Uterus (tissue), 3 donors: ENCODE measurements at regions not wholly inside any gene's neighbourhood (a gene's known extent, or its start where the extent isn't known, plus 50 kb on each side); places are given as distances from the start of the nearest gene placed in this dataset. TPM values are rescaled to one million over a fixed set of nuclear protein-coding genes. Genes with fewer than 3 reads are reported as not detected.

ENCODE experiments used
- DNase-seq, 2 donors: peaks; one replicate each; pipeline ENCODE4 v3.0.0-alpha.2; 2019 to 2020
- H3K27ac ChIP-seq, 2 donors: fragments of 200-600 bp; sonication (generic); 1 replicate in 1 of 2; 2 replicates in 1 of 2; pipeline ENCODE4 v1.5.1; 2016 to 2018
- H3K27me3 ChIP-seq, 2 donors: fragments of 200-600 bp; sonication (generic); one replicate each; pipeline ENCODE4 v1.5.1; 2018 to 2019; ENCODE audit warnings: control low read depth in 1 of 2
- H3K36me3 ChIP-seq, 2 donors: fragments of 200-600 bp; sonication (generic); one replicate each; pipeline ENCODE4 v1.5.1; 2019; ENCODE audit warnings: control low read depth in 1 of 2
- H3K4me1 ChIP-seq, 2 donors: fragments of 200-600 bp; sonication (generic); one replicate each; pipeline ENCODE4 v1.5.1; 2018 to 2019; ENCODE audit warnings: control low read depth in 1 of 2
- H3K4me3 ChIP-seq, 2 donors: fragments of 200-600 bp; sonication (generic); 1 replicate in 1 of 2; 2 replicates in 1 of 2; pipeline ENCODE4 v1.5.1; 2018 to 2019; ENCODE audit warnings: mild to moderate bottlenecking in 1 of 2
- H3K9me3 ChIP-seq, 2 donors: fragments of 200-600 bp; sonication (generic); one replicate each; pipeline ENCODE4 v1.5.1; 2019; ENCODE audit warnings: control low read depth in 1 of 2
- POLR2A ChIP-seq, 2 donors: fragments of 450-650 bp; IDR thresholded peaks; one replicate each; pipeline ENCODE4 v1.6.1; 2016; ENCODE audit warnings: antibody characterized with exemption in 2 of 2, mild to moderate bottlenecking in 1 of 2, moderate library complexity in 1 of 2
- intact Hi-C: fragments of 100-400 bp; cut with DNase I; formaldehyde crosslinking; loops from one replicate; pipeline ENCODE4 v1.15.1; 2023; ENCODE audit warnings: low total_unique reads
- small RNA-seq: library from RNA; depleted of rRNA; stranded (forward); fragments of <200 nt; gene quantifications from one replicate; pipeline ENCODE3, GENCODE V24; 2016
- TF ChIP-seq, protein P1 (sequence below), 4 experiments: fragments of 200-600 bp in 2 of 4; fragments of 450-650 bp in 2 of 4; sonication (generic) in 2 of 4; IDR thresholded peaks; one replicate each; pipeline ENCODE4 v1.5.1; 2016 to 2019; ENCODE audit warnings: antibody characterized with exemption in 4 of 4, mild to moderate bottlenecking in 2 of 4, moderate library complexity in 1 of 4
- donor health status: DM: yes; HTN: yes; CAD: no.

DNA sequence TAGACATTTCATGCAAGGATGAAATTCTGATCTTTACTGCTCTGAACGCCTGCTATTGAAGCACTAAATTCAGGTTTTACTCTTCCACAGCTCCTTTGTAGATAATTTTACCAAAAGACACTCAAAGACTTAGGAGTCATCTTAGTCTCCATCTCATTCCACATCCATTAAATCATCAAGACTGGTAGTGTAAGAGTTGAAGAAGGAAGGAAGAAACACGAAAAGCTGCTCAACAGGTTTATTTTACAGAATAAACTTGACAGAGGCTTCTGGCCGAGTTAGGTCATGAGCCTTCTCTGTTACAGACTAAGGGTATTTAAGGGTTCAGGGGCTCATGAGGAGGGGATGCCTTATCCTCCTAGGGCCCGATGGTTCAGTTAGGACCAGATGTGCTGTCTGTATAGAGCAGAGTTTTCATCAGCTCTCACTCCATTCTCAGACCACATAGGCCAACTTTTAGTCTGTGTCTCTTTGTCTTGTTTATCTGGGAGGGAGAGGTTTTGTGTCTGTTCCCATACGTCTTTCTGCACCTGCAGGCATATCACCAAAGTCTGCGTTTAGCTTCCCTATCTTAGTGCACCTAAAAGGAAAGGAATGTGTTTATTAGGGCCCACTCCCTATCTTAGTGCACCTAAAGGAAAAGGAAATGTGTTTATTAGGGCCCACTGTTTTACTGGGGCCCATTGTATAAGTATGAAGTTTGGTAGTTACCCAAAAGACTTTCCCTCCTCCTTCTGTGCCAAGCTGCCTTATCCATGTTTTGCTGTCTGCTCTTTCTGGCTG is 57.4 kb upstream of the RGS18 start:
- H3K36me3 ChIP-seq: no peaks in the 10 kb centered on the region
- no peaks in the 10 kb centered on the region for H3K9me3 ChIP-seq
- DNase-seq: no peak
- no peak for TF ChIP-seq POLR2A (IDR thresholded peaks at IDR 0.05)
- TF ChIP-seq, protein P1, sequence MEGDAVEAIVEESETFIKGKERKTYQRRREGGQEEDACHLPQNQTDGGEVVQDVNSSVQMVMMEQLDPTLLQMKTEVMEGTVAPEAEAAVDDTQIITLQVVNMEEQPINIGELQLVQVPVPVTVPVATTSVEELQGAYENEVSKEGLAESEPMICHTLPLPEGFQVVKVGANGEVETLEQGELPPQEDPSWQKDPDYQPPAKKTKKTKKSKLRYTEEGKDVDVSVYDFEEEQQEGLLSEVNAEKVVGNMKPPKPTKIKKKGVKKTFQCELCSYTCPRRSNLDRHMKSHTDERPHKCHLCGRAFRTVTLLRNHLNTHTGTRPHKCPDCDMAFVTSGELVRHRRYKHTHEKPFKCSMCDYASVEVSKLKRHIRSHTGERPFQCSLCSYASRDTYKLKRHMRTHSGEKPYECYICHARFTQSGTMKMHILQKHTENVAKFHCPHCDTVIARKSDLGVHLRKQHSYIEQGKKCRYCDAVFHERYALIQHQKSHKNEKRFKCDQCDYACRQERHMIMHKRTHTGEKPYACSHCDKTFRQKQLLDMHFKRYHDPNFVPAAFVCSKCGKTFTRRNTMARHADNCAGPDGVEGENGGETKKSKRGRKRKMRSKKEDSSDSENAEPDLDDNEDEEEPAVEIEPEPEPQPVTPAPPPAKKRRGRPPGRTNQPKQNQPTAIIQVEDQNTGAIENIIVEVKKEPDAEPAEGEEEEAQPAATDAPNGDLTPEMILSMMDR (IDR thresholded peaks at IDR 0.05): no peak
- H3K27ac ChIP-seq: no peak overlapping the region
- intact Hi-C loops: no loop called here
- no peaks in the 10 kb centered on the region for H3K27me3 ChIP-seq
- H3K4me3 ChIP-seq: no peak overlapping the region
- H3K4me1 ChIP-seq: no peaks in the 10 kb centered on the region

- DNase-seq: no peak
- Histone ChIP-seq H3K36me3 (no peaks in the 10 kb centered on the region), H3K4me1 (no peaks in the 10 kb centered on the region), H3K4me3 (no peak overlapping the region), H3K9me3 (no peaks in the 10 kb centered on the region), H3K27ac (no peak overlapping the region), H3K27me3 (no peaks in the 10 kb centered on the region)
- TF ChIP-seq POLR2A (IDR thresholded peaks at IDR 0.05): no peak
- TF ChIP-seq, protein P1 (IDR thresholded peaks at IDR 0.05): no peak
- intact Hi-C loops: no loop called here
Observed at GRCh38 chr1:192104128-192104527, 54.1 kb upstream of the RGS18 start.

DNA sequence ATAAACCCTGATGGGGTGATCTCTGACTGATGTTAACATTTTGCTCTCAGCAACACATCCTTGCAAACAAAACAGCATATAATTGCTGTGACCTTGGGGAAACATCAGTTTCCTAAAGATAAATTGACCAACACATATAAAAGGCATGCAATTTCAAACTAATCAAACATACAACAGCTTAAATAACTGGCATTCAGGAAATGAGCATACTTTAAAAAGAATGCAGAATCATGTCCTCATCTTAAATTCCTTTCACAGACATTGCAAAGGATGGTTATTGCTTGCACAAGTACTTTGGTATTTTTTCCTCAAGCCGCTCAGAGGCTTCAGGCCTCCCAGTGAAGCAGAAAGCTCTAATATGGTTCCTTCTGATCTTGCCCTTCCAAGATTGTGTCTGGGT is 53.4 kb upstream of the RGS18 start:
- no peaks in the 10 kb centered on the region for H3K27me3 ChIP-seq
- TF ChIP-seq, protein P1 (IDR thresholded peaks at IDR 0.05): no peak
- TF ChIP-seq POLR2A (IDR thresholded peaks at IDR 0.05): no peak
- H3K27ac ChIP-seq: no peak overlapping the region
- H3K4me3 ChIP-seq: no peak overlapping the region
- H3K9me3 ChIP-seq: no peaks in the 10 kb centered on the region
- no peaks in the 10 kb centered on the region for H3K4me1 ChIP-seq
- intact Hi-C loops: no loop called here
- H3K36me3 ChIP-seq: no peaks in the 10 kb centered on the region
- no peak for DNase-seq

DNA sequence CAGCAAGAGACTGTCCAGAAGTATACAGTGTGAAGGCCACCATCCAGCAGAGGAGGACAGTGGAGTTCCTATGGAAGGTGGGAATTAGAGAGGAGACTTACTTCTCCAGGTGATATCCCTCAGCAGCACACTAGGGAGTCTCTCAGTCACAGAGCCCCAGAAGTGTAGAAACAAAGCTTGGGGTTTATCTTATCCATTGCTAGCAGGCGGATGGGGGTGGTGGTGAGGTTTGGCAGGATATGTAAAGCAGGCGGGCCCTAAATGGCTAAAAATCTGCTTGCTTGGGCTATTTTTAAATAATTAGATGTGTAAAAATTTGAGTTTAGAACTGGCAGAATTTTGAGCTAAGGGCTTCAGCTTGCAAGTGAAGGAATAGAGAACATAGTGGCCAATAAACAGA is 50.1 kb upstream of the RGS18 start:
- no peak overlapping the region for H3K4me3 ChIP-seq
- H3K27me3 ChIP-seq: no peaks in the 10 kb centered on the region
- no peaks in the 10 kb centered on the region for H3K4me1 ChIP-seq
- no peaks in the 10 kb centered on the region for H3K36me3 ChIP-seq
- intact Hi-C loops: no loop called here
- no peaks in the 10 kb centered on the region for H3K9me3 ChIP-seq
- TF ChIP-seq, protein P1 (IDR thresholded peaks at IDR 0.05): no peak
- no peak for TF ChIP-seq POLR2A (IDR thresholded peaks at IDR 0.05)
- DNase-seq: no peak
- no peak overlapping the region for H3K27ac ChIP-seq

Small RNA genes lying in the stretch of these regions (small RNA-seq; reads per million reads assigned to genes)
- not detected for gene AL139135.1
- gene AL713866.2: not detected
